ENCODE measurements at regions not wholly inside any gene's neighbourhood (a gene's known extent, or its start where the extent isn't known, plus 50 kb on each side); places are given as distances from the start of the nearest gene placed in this dataset.

- no peak for DNase-seq (ENCODE audit: low read depth)
Observed at GRCh38 chr11:115848080-115848479, 343.9 kb upstream of the CADM1 start.

GRCh38 chr11:115845872-115846271, 341.7 kb upstream of the CADM1 start:
- no peak for DNase-seq (ENCODE audit: low read depth)

- no peak for DNase-seq (ENCODE audit: low read depth)
Observed at GRCh38 chr11:115843685-115844084, 339.5 kb upstream of the CADM1 start.

- DNase-seq (ENCODE audit: low read depth): no peak
Observed at GRCh38 chr11:115843111-115843510, 338.9 kb upstream of the CADM1 start.

- no peak for DNase-seq (ENCODE audit: low read depth)
Observed at GRCh38 chr11:115820026-115820425, 315.8 kb upstream of the CADM1 start.

- DNase-seq (ENCODE audit: low read depth): no peak
Observed at GRCh38 chr11:115819014-115819413, 314.8 kb upstream of the CADM1 start.

GRCh38 chr11:115817844-115818468, 313.7 kb upstream of the CADM1 start:
- no peak for DNase-seq (ENCODE audit: low read depth)

- DNase-seq (ENCODE audit: low read depth): no peak
Observed at GRCh38 chr11:115808351-115808940, 304.2 kb upstream of the CADM1 start.

- no peak for DNase-seq (ENCODE audit: low read depth)
Observed at GRCh38 chr11:115806056-115806455, 301.8 kb upstream of the CADM1 start.

- DNase-seq (ENCODE audit: low read depth): no peak
Observed at GRCh38 chr11:115803073-115803740, 299.0 kb upstream of the CADM1 start.

- DNase-seq (ENCODE audit: low read depth): no peak
Observed at GRCh38 chr11:115802641-115803040, 298.4 kb upstream of the CADM1 start.

- DNase-seq (ENCODE audit: low read depth): no peak
Observed at GRCh38 chr11:115792903-115793302, 288.7 kb upstream of the CADM1 start.

GRCh38 chr11:115787302-115787701, 283.1 kb upstream of the CADM1 start:
- no peak for DNase-seq (ENCODE audit: low read depth)

GRCh38 chr11:115784796-115785521, 280.7 kb upstream of the CADM1 start:
- DNase-seq (ENCODE audit: low read depth): no peak

GRCh38 chr11:115780646-115781362, 276.6 kb upstream of the CADM1 start:
- DNase-seq (ENCODE audit: low read depth): no peak

- no peak for DNase-seq (ENCODE audit: low read depth)
Observed at GRCh38 chr11:115778928-115779650, 274.9 kb upstream of the CADM1 start.

- no peak for DNase-seq (ENCODE audit: low read depth)
Observed at GRCh38 chr11:115776916-115777315, 272.7 kb upstream of the CADM1 start.

- no peak for DNase-seq (ENCODE audit: low read depth)
Observed at GRCh38 chr11:115775846-115776245, 271.6 kb upstream of the CADM1 start.

- no peak for DNase-seq (ENCODE audit: low read depth)
Observed at GRCh38 chr11:115774756-115775155, 270.5 kb upstream of the CADM1 start.

GRCh38 chr11:115769891-115770290, 265.7 kb upstream of the CADM1 start:
- no peak for DNase-seq (ENCODE audit: low read depth)

GRCh38 chr11:115767883-115768282, 263.7 kb upstream of the CADM1 start:
- no peak for DNase-seq (ENCODE audit: low read depth)
